GM18867 (cell line): ENCODE measurements at regions not wholly inside any gene's neighbourhood (a gene's known extent, or its start where the extent isn't known, plus 50 kb on each side); places are given as distances from the start of the nearest gene placed in this dataset.
"Not testable (repeated sequence)": the region's sequence is repeated elsewhere in the genome, so short reads cannot be mapped to it uniquely, and the experiment has no call there.

Experiments
- ATAC-seq: cut with Tn5 transposase; IDR thresholded peaks from one replicate; pipeline ENCODE4 v1.9.1; 2021; ENCODE audit warnings: mild to moderate bottlenecking, moderate library complexity; ENCODE audit not compliant: unreplicated experiment

GRCh38 chr9:30519166-30519565, 1865.3 kb upstream of the ACO1 start:
- ATAC-seq: no peak

- ATAC-seq: no peak
Observed at GRCh38 chr9:30519756-30520155, 1864.7 kb upstream of the ACO1 start.

GRCh38 chr9:30522061-30522460, 1862.4 kb upstream of the ACO1 start:
- no peak for ATAC-seq

- ATAC-seq: no peak
Observed at GRCh38 chr9:30522486-30522885, 1862.0 kb upstream of the ACO1 start.

GRCh38 chr9:30524311-30524710, 1860.1 kb upstream of the ACO1 start:
- no peak for ATAC-seq

- ATAC-seq: no peak
Observed at GRCh38 chr9:30534455-30534854, 1850.0 kb upstream of the ACO1 start.

- no peak for ATAC-seq
Observed at GRCh38 chr9:30534896-30535295, 1849.5 kb upstream of the ACO1 start.

- ATAC-seq: no peak
Observed at GRCh38 chr9:30536494-30536893, 1847.9 kb upstream of the ACO1 start.

GRCh38 chr9:30539696-30540095, 1844.7 kb upstream of the ACO1 start:
- ATAC-seq: not testable (repeated sequence)

- ATAC-seq: no peak
Observed at GRCh38 chr9:30574355-30575151, 1809.9 kb upstream of the ACO1 start.

- no peak for ATAC-seq
Observed at GRCh38 chr9:30575218-30575617, 1809.2 kb upstream of the ACO1 start.

- no peak for ATAC-seq
Observed at GRCh38 chr9:30575691-30576090, 1808.8 kb upstream of the ACO1 start.

GRCh38 chr9:30579810-30580209, 1804.6 kb upstream of the ACO1 start:
- ATAC-seq: no peak

- no peak for ATAC-seq
Observed at GRCh38 chr9:30582240-30582639, 1802.2 kb upstream of the ACO1 start.

- no peak for ATAC-seq
Observed at GRCh38 chr9:30584559-30584958, 1799.9 kb upstream of the ACO1 start.

GRCh38 chr9:30591461-30591860, 1793.0 kb upstream of the ACO1 start:
- no peak for ATAC-seq

GRCh38 chr9:30597608-30598007, 1786.8 kb upstream of the ACO1 start:
- no peak for ATAC-seq

GRCh38 chr9:30605936-30606335, 1778.5 kb upstream of the ACO1 start:
- ATAC-seq: no peak

GRCh38 chr9:30609713-30610112, 1774.7 kb upstream of the ACO1 start:
- ATAC-seq: no peak

GRCh38 chr9:30616782-30617181, 1767.7 kb upstream of the ACO1 start:
- ATAC-seq: not testable (repeated sequence)

GRCh38 chr9:30622561-30622960, 1761.9 kb upstream of the ACO1 start:
- no peak for ATAC-seq

GRCh38 chr9:30628915-30629567, 1755.4 kb upstream of the ACO1 start:
- ATAC-seq: no peak
